GM18870 (cell line): ENCODE measurements at regions not wholly inside any gene's neighbourhood (a gene's known extent, or its start where the extent isn't known, plus 50 kb on each side); places are given as distances from the start of the nearest gene placed in this dataset.
A peak's percentile ranks its signal among the peaks of the same experiment; 100 is the strongest.

Source experiments
- ATAC-seq: cut with Tn5 transposase; IDR thresholded peaks from one replicate; pipeline ENCODE4 v1.9.1; 2021; ENCODE audit warnings: moderate library complexity; ENCODE audit not compliant: unreplicated experiment

- no peak for ATAC-seq
Measured at GRCh38 chr20:11118802-11119380, 445.1 kb upstream of the JAG1 start.

- no peak for ATAC-seq
Measured at GRCh38 chr20:11119573-11119972, 445.8 kb upstream of the JAG1 start.

DNA sequence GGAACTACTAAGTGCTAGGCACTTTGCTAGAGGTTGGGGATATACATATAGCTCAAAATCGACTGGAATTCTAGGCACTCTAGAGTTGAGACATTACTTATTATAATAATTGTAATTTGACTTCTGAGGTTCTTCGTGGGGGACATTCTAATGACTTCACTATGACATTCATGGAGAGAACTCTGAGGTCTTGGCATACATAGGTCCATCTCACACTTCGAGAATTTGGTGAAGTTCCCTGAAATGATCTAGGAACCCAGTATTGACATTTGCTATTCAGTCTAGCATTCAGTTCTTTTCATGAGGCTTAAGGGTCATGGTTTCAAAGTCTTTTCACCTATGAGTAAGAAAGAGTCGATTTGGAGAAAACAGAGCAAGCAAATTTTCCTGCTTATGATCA, 446.6 kb upstream of the JAG1 start:
- no peak for ATAC-seq

DNA sequence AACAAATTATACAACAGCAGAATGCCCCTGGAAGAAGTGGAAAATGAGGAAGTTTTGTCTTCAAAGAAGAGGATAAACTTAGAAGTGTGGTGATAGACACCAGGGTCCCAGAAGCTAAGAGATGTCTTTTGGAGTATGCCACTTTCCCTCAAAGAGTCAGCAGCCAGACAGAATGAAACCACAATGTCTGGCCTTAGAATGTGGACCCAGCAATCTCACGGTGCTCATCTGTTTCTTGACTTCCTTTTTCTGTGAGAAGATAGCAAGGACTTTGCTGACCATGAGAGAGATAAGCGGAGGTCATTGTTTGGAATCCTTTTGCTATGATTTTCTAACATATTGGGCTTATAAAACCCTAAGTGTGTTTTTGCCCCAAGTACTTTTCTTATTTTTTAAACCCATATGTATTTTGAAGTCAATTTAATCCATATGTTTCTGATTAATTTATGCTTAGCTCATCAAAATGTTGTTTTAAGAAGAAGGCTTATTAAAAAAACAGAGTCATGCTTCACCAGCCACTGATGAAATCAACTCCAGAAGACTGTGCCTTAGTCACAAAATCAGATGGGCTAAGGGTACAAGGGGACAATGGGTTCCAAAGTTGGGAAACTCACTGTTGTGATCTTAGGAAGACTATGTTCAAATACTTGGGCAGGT, 451.2 kb upstream of the JAG1 start:
- no peak for ATAC-seq

- ATAC-seq, result no peak
Measured at GRCh38 chr20:11128220-11128718, 454.5 kb upstream of the JAG1 start.

- ATAC-seq, result no peak
Measured at GRCh38 chr20:11128721-11129120, 454.9 kb upstream of the JAG1 start.

DNA sequence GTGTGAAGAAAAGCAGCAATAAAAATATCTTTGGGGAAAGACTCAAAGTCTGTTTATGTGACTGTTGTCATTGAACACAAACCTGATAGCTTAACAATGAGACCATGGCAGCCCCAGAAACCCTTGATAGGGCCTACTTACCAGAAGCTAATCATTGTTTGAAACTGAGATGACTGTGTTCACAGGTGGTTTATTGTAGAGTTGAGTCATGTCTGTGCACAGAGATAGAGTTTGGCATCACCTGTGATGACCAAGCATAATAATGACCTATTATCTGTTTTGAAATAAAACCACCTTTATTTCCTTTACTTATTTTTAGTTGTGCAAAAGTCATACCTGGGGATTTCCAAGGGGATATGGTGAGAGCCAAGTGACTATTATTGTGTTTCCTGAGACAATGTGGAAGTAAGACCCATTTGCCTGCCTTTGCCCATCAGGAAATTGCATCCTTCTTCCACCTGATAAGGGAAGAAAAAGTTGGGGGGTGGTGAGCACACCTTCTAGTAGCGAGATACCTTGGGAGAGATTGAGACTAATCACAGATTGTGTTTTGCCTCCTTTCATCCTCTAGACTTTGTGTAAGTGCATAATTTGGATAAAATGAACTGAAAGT, 456.9 kb upstream of the JAG1 start:
- peak; percentile 93 for ATAC-seq

GRCh38 chr20:11132819-11133415, 459.1 kb upstream of the JAG1 start:
- no peak for ATAC-seq

DNA sequence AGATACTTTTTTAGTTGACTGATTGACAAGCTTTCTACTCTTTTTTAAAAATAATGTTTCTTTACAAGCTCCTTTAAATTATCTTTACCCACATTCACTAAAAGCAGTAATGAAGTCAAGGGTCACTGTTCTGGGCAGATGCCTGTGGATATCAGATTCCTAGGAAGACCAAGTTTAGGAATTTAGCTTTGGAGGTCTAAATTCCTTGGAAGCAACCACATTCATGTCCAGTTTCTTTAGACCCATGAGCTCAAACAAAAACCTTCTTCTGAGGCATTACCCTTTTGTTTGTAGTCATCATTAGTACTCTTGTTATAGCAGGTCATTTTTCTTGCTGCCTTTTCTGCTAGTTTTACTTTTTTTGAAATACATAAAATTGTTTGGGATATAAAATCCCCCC, 462.9 kb upstream of the JAG1 start:
- no peak for ATAC-seq

DNA sequence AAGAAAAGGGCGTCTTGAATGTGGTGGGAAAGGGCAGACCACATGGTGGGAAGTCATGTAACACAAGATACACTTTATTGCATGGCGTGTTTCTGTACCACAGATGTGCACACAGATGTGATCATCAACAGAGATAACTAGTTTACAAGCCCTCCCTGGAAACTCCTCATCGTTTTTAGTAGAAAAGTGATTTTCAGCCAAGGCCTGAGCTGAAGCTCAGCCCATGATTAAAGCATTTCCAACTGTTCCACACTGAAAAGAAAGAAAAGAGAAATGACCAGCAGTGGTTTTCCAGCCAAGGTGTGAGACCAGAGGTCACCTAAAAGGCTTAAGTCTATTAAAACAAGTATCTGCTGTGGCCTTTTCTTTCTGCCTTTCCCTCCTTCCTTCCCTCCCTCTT, 463.9 kb upstream of the JAG1 start:
- no peak for ATAC-seq

DNA sequence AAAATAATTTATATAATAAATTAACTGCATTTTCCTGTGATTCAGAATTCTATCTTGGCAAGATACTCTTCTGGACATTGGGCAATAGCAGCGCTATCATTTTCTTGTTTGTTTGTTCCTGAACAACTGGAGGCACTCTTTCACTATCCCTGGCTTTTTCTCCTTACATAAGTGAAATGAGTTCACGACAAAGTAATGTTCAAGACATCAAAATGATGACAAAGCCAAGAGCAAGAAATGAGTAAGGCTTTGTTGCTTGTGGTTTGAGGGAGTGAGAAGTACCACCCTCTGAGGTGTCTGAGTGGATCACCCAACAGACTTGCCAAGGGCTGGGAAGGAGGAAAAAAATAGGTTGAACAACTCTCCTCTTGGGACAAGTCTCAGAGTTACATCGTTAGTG, 466.6 kb upstream of the JAG1 start:
- no peak for ATAC-seq

DNA sequence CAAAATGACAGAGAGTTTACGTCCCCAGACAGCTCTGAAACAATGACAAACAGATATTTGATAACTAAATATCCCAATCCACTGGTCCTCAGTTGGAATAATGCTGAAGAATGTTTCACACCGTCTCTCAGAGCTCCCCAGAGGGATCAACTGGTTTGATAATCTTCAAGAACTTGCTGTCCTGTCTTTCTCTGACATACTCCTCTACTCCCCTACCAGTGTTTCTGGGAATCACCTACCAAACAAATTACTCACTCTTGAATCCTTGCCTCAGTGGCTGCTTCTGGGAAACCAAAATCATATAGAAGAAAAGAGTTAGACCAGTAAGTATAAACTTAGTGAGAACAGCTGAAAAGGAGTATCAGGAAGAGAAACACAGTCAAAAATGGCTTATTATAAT, 469.7 kb upstream of the JAG1 start:
- no peak for ATAC-seq

- ATAC-seq, result no peak
Measured at GRCh38 chr20:11144114-11144950, 470.5 kb upstream of the JAG1 start.

DNA sequence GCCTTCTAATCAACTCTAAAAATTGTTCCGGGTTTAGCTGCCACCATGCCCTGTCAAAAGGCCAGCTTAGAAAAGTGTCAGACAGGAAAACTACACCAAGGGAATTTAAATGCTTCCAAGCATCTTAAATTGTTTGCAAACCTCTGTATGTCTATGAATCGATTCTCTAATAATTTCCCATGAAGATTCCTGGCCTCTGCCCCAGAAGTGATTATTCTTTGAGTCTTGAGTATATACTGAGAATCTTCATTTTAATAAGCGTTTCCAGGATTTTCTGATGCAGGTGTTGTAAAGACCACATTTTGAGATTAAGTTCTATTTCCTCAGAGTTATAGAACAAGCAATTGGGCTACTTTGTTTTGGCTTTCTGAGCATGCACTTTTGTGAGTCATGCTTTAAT, 471.8 kb upstream of the JAG1 start:
- ATAC-seq, result no peak

DNA sequence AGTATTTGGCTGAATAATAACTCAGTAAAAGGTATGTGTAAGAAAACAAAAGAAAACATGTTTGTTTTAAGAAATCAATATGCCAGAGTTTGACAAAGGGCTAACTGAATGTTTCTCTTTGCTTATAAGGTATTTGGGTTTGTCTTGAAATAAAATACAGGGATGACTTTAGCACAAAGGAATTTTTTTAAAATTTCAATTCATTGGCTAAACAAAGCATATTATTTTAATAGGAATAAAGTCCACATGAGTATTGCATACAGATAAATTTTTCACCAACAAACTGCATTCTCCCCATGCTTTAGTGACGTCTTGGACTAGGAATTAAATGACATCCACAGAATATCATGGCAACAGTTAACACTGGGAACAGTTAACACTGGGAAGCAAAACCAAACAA, 480.0 kb upstream of the JAG1 start:
- ATAC-seq, result no peak

- ATAC-seq, result no peak
Measured at GRCh38 chr20:11155156-11155756, 481.5 kb upstream of the JAG1 start.

- ATAC-seq, result no peak
Measured at GRCh38 chr20:11156922-11157321, 483.1 kb upstream of the JAG1 start.

- ATAC-seq, result no peak
Measured at GRCh38 chr20:11158146-11158545, 484.3 kb upstream of the JAG1 start.

- no peak for ATAC-seq
Measured at GRCh38 chr20:11158589-11158988, 484.8 kb upstream of the JAG1 start.

- ATAC-seq, result no peak
Measured at GRCh38 chr20:11159728-11160127, 485.9 kb upstream of the JAG1 start.
